WERI-Rb-1 (cell line): ENCODE measurements at regions not wholly inside any gene's neighbourhood (a gene's known extent, or its start where the extent isn't known, plus 50 kb on each side); places are given as distances from the start of the nearest gene placed in this dataset.

Source experiments
- DNase-seq: peaks from one replicate; pipeline ENCODE4 v3.0.0-alpha.2; 2020
- H3K27ac ChIP-seq: fragments of 250-450 bp; sonication (Bioruptor Pico); 2 replicates; pipeline ENCODE4 v1.5.1; 2020; ENCODE audit warnings: mild to moderate bottlenecking, moderate library complexity
- H3K27me3 ChIP-seq: fragments of 250-450 bp; sonication (Bioruptor Pico); 2 replicates; pipeline ENCODE4 v1.5.1; 2021; ENCODE audit warnings: mild to moderate bottlenecking, low read depth, moderate library complexity; ENCODE audit not compliant: insufficient read depth, severe bottlenecking
- H3K36me3 ChIP-seq: fragments of 250-450 bp; sonication (Bioruptor Pico); 2 replicates; pipeline ENCODE4 v1.5.1; 2020; ENCODE audit warnings: mild to moderate bottlenecking, moderate library complexity
- H3K4me3 ChIP-seq: 2 replicates; pipeline ENCODE4 v1.5.1; 2011; ENCODE audit warnings: low read depth, mild to moderate bottlenecking, control low read depth, low read length
- H3K9me3 ChIP-seq: fragments of 250-450 bp; sonication (Bioruptor Pico); 2 replicates; pipeline ENCODE4 v1.5.1; 2021; ENCODE audit warnings: mild to moderate bottlenecking, moderate library complexity; ENCODE audit not compliant: severe bottlenecking
- TF ChIP-seq, protein P1 (sequence below): IDR thresholded peaks from 2 replicates; pipeline ENCODE4 v1.5.1; 2011; ENCODE audit warnings: low read depth, mild to moderate bottlenecking, control low read depth, inconsistent platforms, low read length

DNA sequence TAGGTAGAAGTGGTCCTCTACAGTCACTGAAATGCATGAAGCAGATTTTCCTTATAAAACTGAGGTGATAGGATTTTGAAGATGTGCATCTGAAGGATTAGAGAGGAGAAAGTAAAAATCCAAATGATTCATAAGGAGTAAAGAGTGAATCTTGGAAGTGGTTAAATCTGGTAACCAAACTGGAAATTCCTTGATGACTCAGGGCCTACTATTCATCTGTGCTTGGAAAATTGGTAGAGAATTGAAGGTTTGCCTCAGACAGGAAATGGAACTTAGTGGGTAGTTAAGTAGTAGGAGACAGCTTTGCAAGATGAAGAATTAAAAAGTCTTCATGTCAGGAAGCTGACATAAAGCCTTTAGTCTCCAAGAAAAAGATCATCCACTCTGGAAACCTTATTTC lies 368.9 kb upstream of the CTSO start:
- no peaks in the 10 kb centered on the region for H3K36me3 ChIP-seq
- H3K4me3 ChIP-seq: no peak overlapping the region
- H3K9me3 ChIP-seq: no peaks in the 10 kb centered on the region
- TF ChIP-seq, protein P1, sequence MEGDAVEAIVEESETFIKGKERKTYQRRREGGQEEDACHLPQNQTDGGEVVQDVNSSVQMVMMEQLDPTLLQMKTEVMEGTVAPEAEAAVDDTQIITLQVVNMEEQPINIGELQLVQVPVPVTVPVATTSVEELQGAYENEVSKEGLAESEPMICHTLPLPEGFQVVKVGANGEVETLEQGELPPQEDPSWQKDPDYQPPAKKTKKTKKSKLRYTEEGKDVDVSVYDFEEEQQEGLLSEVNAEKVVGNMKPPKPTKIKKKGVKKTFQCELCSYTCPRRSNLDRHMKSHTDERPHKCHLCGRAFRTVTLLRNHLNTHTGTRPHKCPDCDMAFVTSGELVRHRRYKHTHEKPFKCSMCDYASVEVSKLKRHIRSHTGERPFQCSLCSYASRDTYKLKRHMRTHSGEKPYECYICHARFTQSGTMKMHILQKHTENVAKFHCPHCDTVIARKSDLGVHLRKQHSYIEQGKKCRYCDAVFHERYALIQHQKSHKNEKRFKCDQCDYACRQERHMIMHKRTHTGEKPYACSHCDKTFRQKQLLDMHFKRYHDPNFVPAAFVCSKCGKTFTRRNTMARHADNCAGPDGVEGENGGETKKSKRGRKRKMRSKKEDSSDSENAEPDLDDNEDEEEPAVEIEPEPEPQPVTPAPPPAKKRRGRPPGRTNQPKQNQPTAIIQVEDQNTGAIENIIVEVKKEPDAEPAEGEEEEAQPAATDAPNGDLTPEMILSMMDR: no peak
- H3K27me3 ChIP-seq: no peaks in the 10 kb centered on the region
- no peak overlapping the region for H3K27ac ChIP-seq
- no peak for DNase-seq

DNA sequence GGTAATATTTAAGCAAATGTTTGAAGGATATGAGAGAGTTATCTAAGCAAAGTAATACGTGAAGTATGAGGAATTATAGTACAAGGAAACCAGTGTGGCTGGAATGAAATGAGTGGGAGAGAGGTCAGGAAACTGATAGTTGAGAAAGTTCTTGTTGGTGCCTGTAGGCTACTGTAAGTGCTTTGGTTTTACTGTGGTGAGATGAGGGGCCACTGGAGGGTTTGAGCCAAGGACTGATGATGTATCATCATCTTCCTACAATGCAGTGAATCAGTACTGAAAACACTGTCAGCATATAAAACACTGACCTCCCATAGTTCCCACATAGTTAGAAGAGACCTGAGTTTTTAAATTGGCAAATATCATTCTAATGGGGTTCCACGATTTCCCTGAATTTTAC lies 367.5 kb upstream of the CTSO start:
- Histone ChIP-seq H3K9me3 (no peaks in the 10 kb centered on the region), H3K27me3 (no peaks in the 10 kb centered on the region), H3K27ac (no peak overlapping the region), H3K36me3 (no peaks in the 10 kb centered on the region), H3K4me3 (no peak overlapping the region)
- TF ChIP-seq, protein P1: no peak
- no peak for DNase-seq

DNA sequence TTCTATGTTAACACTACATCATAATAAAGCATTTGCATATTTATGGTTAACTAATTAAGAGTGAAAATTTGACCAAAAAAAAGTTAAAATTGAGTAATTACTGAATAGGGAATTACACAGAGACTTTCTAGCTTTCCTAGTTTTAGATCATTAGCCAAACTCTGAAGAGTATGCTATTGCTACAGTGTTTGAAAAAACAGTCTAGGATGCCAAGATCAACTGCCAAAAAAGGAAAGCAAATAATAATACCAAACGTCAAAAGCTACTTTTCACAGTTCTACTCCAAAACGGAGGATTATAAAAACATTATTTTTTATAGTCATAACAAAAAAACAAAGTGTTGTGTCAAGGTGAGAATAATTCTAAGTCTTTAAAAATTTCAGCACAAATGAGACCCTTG lies 359.8 kb upstream of the CTSO start:
- Histone ChIP-seq H3K27ac (no peak overlapping the region), H3K36me3 (no peaks in the 10 kb centered on the region), H3K9me3 (no peaks in the 10 kb centered on the region), H3K4me3 (no peak overlapping the region), H3K27me3 (no peaks in the 10 kb centered on the region)
- TF ChIP-seq, protein P1: no peak
- no peak for DNase-seq

GRCh38 chr4:156312261-156312847 lies 358.7 kb upstream of the CTSO start:
- no peaks in the 10 kb centered on the region for H3K27me3 ChIP-seq
- no peak overlapping the region for H3K27ac ChIP-seq
- H3K36me3 ChIP-seq: no peaks in the 10 kb centered on the region
- no peak for DNase-seq
- H3K4me3 ChIP-seq: no peak overlapping the region
- TF ChIP-seq, protein P1: no peak
- H3K9me3 ChIP-seq: no peaks in the 10 kb centered on the region

DNA sequence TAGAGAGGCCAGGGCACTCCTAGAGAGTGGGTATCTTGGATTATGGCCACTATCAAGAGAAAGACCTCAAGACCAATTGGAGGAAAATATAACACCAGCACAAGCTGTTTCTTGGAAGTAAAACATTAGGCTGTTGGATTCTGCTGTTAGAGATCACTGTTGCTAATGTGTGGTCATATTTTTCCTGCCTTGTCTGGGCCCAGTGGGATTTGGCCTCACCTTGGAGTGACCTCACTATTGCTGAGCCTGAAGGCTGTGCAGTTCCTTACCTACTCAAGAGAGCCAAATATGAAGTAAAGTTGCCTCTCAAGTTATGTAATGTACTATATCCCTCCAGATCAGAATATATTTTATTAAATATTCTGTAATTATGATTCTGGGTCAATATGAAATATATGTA lies 355.4 kb upstream of the CTSO start:
- TF ChIP-seq, protein P1: no peak
- H3K36me3 ChIP-seq: no peaks in the 10 kb centered on the region
- no peak for DNase-seq
- no peak overlapping the region for H3K27ac ChIP-seq
- H3K9me3 ChIP-seq: no peaks in the 10 kb centered on the region
- no peaks in the 10 kb centered on the region for H3K27me3 ChIP-seq
- no peak overlapping the region for H3K4me3 ChIP-seq

DNA sequence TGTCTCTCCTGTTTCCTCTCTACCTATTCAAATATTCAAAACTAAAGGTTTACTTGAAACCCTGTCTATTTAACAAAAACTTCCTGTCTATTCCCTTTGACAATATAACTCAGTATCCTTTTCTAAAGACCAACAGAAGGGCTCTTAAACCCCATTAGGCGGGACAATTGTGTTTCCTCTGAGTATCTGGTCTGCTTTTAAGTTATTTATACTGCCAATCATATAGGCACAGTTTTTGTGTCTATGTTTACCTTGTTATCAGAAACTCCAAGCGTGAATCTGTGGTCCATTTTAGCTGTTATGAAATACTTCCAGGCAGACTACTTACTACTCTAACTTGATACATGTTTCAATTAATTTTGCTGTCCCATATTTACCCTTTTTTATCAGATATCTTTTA lies 350.0 kb upstream of the CTSO start:
- Histone ChIP-seq H3K36me3 (no peaks in the 10 kb centered on the region), H3K27me3 (no peaks in the 10 kb centered on the region), H3K9me3 (no peaks in the 10 kb centered on the region), H3K4me3 (no peak overlapping the region), H3K27ac (no peak overlapping the region)
- DNase-seq: no peak
- TF ChIP-seq, protein P1: no peak
